ENCODE measurements at regions not wholly inside any gene's neighbourhood (a gene's known extent, or its start where the extent isn't known, plus 50 kb on each side); places are given as distances from the start of the nearest gene placed in this dataset.

- Mint-ChIP-seq H3K9me3 (no peaks in the 10 kb centered on the region), H3K36me3 (ENCODE audit: low read depth) (no peaks in the 10 kb centered on the region), H3K4me3 (no peak overlapping the region), H3K4me1 (ENCODE audit: low read depth) (peaks cover 73% of the 10 kb centered on the region), H3K27ac (no peak overlapping the region), H3K27me3 (no peaks in the 10 kb centered on the region)
- intact Hi-C loops (cut with micrococcal nuclease) = loop anchor here (5.0 to 10.0 kb wide), 2 partner anchors 84 to 318 kb away; no protein-coding TSS in a partner anchor
- CTCF ChIA-PET = no interaction called here
- POLR2A ChIA-PET = interaction anchor here (1.1 kb wide), 1 partner anchor 243 kb away, joined by 3 read pairs; no protein-coding TSS in a partner anchor
- DNase-seq (no peak), ATAC-seq (no peak)
- no peak for TF ChIP-seq CTCF (IDR thresholded peaks at IDR 0.05)
Measured at GRCh38 chrX:39856472-39857121, 241.2 kb downstream of the BCOR start.

- ChIA-PET CTCF (no interaction called here), POLR2A (no interaction called here)
- DNase-seq (peak; percentile 67), ATAC-seq (peak; percentile 12)
- no peak for TF ChIP-seq CTCF (IDR thresholded peaks at IDR 0.05)
- no peak overlapping the region for H3K4me3 Mint-ChIP-seq
- peak overlapping the region; percentile 55 for H3K27ac Mint-ChIP-seq
- H3K27me3 Mint-ChIP-seq = no peaks in the 10 kb centered on the region
- intact Hi-C loops (cut with micrococcal nuclease) = loop anchor here (5.0 to 10.0 kb wide), 2 partner anchors 85 to 317 kb away; no protein-coding TSS in a partner anchor
- H3K36me3 Mint-ChIP-seq (ENCODE audit: low read depth) = no peaks in the 10 kb centered on the region
- H3K4me1 Mint-ChIP-seq (ENCODE audit: low read depth) = peaks cover 71% of the 10 kb centered on the region
- no peaks in the 10 kb centered on the region for H3K9me3 Mint-ChIP-seq
Measured at GRCh38 chrX:39857780-39858179, 240.0 kb downstream of the BCOR start.

GRCh38 chrX:39859991-39860861, 237.5 kb downstream of the BCOR start:
- intact Hi-C loops (cut with micrococcal nuclease) = loop anchor here (5.0 to 10.0 kb wide), 3 partner anchors 43 to 315 kb away; no protein-coding TSS in a partner anchor
- no peaks in the 10 kb centered on the region for H3K9me3 Mint-ChIP-seq
- peak; percentile 66 for ATAC-seq
- no peaks in the 10 kb centered on the region for H3K27me3 Mint-ChIP-seq
- H3K4me3 Mint-ChIP-seq = peak overlapping the region; percentile 17
- ChIA-PET POLR2A (interaction anchor here (0.5 to 1.6 kb wide), 10 partner anchors 9 to 308 kb away, joined by 3 to 8 read pairs (median 4); no protein-coding TSS in a partner anchor), CTCF (no interaction called here)
- TF ChIP-seq CTCF (IDR thresholded peaks at IDR 0.05) = no peak
- peak overlapping the region; percentile 98 for H3K27ac Mint-ChIP-seq
- peak; percentile 94 for DNase-seq
- H3K4me1 Mint-ChIP-seq (ENCODE audit: low read depth) = peaks cover 57% of the 10 kb centered on the region
- H3K36me3 Mint-ChIP-seq (ENCODE audit: low read depth) = no peaks in the 10 kb centered on the region

- Mint-ChIP-seq H3K27ac (no peak overlapping the region), H3K9me3 (no peaks in the 10 kb centered on the region)
- intact Hi-C loops (cut with micrococcal nuclease) = loop anchor here (5.0 kb wide), 1 partner anchor 46 kb away; no protein-coding TSS in a partner anchor
Measured at GRCh38 chrX:39862963-39863362, 234.8 kb downstream of the BCOR start.

More at GRCh38 chrX:39862963-39863362, 234.8 kb downstream of the BCOR start:
- Mint-ChIP-seq H3K27me3 (no peaks in the 10 kb centered on the region), H3K4me3 (no peak overlapping the region), H3K36me3 (ENCODE audit: low read depth) (no peaks in the 10 kb centered on the region), H3K4me1 (ENCODE audit: low read depth) (peaks cover 43% of the 10 kb centered on the region)
- ChIA-PET POLR2A (interaction anchor here (1.0 to 2.1 kb wide), 2 partner anchors 11 to 22 kb away, joined by 3 to 6 read pairs; no protein-coding TSS in a partner anchor), CTCF (no interaction called here)
- TF ChIP-seq CTCF (IDR thresholded peaks at IDR 0.05) = no peak
- DNase-seq (no peak), ATAC-seq (no peak)
